ENCODE measurements at regions not wholly inside any gene's neighbourhood (a gene's known extent, or its start where the extent isn't known, plus 50 kb on each side); places are given as distances from the start of the nearest gene placed in this dataset.
A peak's percentile ranks its signal among the peaks of the same experiment; 100 is the strongest.
"Not testable (repeated sequence)": the region's sequence is repeated elsewhere in the genome, so short reads cannot be mapped to it uniquely, and the experiment has no call there.

- DNase-seq (ENCODE audit: low read depth): no peak
Observed at GRCh38 chr10:63783882-63784281, 262.7 kb downstream of the REEP3 start.

- no peak for DNase-seq (ENCODE audit: low read depth)
Observed at GRCh38 chr10:63788152-63788821, 267.1 kb downstream of the REEP3 start.

DNA sequence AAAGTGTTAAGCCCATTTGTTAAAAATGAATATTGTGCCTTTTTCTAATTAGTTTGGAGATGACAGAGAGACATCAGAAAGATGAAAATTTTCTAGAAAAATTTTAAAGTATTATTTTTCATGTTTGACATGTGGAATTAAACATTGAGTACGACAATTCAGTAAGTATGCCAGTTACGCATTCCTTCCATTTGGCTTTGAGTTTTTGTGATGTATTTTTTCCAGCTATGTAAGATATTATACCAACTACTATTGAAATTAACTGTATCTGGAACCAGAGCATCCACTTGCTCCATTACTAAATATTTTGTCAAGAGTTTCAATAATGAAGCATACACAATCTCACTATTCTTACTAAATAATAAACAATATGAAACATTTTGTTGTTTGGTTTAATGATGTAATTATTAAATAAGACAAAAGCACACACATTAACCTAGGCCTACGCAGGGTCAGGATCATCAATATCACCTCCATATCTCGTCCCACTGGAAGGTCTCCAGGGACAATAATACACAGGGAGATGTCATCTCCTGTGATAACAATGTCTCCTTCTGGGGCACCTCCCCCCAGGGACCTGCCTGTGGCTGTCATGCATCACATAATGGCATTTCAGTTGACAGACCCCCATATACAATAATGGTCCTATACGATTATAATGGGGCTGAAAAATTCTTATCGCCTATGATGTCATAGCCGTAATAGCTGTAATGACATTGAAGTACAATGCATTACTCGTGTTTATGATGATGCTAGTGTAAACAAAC lies 274.1 kb downstream of the REEP3 start:
- no peak for DNase-seq (ENCODE audit: low read depth)

DNA sequence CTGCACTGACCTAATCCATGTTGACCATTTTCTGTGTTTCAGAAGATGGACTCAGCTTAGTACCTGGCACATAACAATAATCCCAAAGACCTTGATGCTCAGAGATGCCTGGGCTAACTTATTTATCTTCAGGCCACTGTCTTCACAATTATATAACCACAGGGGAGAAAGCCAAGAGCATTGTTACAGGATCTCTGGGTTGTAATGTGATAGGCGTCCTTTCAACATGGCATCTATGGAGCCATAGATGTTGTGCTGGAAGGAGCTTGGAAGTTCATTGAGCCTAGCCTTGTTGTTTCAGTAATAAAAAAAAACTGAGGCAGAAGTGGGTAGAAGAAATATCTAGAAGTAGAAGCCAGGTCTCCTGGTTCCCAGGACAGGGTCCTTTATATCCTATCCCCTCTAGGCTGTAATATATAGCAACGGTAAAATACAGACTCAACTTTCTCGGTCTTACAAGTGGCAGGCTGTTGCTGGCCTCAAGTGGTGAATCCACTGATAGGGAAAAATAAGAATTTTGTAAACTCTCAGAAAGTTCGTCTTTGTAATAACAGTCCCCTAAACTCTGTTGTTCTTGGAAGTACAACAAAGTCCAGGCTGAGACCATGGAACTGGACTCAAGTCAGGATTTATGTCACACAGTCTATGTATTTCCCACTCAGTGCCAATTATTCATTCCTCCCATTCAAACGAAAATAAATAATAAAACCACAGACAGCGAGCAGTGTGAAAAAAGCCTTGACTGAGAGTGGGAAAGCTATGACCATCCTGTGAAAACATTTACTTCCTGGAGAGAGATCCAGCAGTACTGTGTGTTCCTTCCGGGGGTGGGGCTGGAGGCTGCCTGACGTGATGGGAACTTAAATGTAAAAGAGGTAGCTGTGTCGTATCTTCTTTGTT lies 277.6 kb downstream of the REEP3 start:
- DNase-seq (ENCODE audit: low read depth): peak; percentile 38

DNA sequence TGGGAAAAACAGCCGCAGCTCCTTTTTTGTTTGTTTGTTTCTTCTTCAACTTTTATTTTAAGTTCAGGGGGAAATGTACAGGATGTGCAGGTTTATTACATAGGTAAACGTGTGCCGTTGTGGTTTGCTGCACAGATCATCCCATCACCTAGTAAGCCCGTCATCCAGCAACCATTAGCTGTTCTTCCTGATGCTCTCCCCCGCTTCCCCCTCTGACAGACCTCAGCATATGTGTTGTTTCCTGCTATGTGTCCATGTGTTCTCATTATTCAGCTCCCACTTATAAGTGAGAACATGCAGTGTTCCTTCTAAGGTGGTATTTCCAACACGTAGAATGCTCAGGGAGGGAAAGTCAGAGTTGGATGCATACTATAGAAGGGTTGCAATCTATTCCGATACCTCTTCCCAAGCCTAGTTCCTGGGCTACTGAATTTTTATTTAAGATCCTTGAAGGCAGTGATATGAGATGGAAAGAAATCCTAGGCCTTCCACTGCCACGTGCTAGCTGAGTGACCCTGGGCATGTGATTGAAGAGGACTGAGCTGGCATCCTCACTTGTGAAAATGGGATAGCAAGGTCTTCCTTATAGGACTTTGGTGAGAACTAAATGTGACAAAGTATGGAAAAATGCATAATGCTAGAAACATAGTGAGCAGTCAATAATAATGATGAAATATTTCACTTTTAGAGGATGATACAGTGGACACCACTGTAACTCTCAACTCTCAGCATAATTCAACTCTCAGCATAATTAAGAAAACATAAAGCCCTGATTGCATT lies 278.5 kb downstream of the REEP3 start:
- DNase-seq (ENCODE audit: low read depth): no peak

- no peak for DNase-seq (ENCODE audit: low read depth)
Observed at GRCh38 chr10:63801166-63801565, 280.0 kb downstream of the REEP3 start.

DNA sequence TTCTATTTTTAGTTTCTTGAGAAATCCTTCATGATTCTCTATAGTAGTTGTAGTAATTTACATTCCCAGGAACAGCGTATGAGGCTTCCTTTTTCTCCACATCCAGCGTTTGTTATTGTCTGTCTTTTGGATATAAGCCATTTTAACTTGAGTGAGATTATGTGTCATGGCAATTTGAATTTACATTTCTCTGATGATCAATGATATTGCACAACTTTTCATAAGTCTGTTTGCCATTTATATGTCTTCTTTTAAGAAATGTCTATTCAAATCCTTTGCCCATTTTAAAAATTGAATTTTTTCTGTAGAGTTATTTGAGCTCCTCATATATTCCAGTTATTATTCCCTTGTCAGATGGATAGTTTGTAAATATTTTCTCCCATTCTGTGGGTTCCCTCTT lies 285.1 kb downstream of the REEP3 start:
- no peak for DNase-seq (ENCODE audit: low read depth)

GRCh38 chr10:63812501-63812900 lies 291.3 kb downstream of the REEP3 start:
- no peak for DNase-seq (ENCODE audit: low read depth)

GRCh38 chr10:63819753-63820329 lies 298.6 kb downstream of the REEP3 start:
- DNase-seq (ENCODE audit: low read depth): no peak

- no peak for DNase-seq (ENCODE audit: low read depth)
Observed at GRCh38 chr10:63822496-63822895, 301.3 kb downstream of the REEP3 start.

GRCh38 chr10:63825111-63825510 lies 303.9 kb downstream of the REEP3 start:
- no peak for DNase-seq (ENCODE audit: low read depth)

- DNase-seq (ENCODE audit: low read depth): no peak
Observed at GRCh38 chr10:63825766-63826165, 304.6 kb downstream of the REEP3 start.

DNA sequence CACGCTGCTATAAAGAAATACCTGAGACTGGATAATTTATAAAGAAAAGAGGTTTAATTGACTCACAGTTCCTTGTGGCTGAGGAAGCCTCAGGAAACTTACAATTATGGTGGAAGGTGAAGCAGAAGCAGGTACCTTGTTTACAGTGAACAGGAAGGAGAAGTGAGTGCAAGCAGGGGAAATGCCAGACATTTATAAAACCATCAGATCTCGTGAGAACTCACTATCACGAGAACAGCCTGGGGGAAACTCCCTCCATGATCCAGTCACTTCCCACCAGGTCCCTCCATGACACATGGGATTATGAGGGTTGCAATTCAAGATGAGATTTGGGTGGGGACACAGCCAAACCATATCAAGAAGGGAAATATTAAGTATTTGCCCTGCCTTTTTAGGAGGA lies 305.8 kb downstream of the REEP3 start:
- DNase-seq (ENCODE audit: low read depth): not testable (repeated sequence)

DNA sequence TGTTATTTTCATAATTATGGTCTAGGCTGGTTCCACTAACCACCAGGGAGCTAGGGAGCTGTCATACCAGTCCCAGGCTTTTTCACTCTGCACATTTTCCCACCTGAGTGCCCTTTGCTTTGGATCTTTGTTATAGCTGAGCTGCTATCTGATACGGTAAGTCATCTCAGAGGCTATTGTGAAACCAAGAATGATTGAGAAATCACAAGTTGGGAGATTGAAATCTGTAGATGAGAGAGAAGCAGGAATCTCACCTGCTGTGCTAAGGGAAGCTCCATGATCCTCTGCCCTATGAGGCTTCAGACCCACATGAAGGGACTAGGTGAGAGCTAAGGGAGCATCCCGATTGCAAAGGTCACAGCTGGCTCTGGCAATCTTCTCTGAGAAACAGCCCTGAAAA lies 307.8 kb downstream of the REEP3 start:
- no peak for DNase-seq (ENCODE audit: low read depth)

GRCh38 chr10:63829573-63830149 lies 308.5 kb downstream of the REEP3 start:
- no peak for DNase-seq (ENCODE audit: low read depth)

DNA sequence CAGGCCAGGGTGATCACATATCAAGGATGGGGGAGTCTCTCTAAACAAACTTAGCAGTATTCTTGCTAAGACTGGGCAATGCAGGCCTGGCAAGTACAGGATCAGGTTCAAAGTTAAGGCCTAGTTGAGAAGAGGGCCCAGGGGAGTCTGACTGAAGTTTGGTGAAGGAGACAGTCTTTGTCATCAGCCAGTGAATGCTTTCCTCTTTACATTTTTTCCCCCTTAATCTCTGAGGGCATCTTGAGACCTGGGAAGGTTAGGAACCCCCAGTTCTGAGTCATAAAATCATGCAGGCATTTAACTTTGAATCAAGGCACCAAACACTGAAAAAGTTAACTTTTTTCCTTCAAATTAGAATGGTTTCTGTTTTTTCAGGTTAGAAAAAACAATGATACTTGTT lies 311.5 kb downstream of the REEP3 start:
- DNase-seq (ENCODE audit: low read depth): no peak

DNA sequence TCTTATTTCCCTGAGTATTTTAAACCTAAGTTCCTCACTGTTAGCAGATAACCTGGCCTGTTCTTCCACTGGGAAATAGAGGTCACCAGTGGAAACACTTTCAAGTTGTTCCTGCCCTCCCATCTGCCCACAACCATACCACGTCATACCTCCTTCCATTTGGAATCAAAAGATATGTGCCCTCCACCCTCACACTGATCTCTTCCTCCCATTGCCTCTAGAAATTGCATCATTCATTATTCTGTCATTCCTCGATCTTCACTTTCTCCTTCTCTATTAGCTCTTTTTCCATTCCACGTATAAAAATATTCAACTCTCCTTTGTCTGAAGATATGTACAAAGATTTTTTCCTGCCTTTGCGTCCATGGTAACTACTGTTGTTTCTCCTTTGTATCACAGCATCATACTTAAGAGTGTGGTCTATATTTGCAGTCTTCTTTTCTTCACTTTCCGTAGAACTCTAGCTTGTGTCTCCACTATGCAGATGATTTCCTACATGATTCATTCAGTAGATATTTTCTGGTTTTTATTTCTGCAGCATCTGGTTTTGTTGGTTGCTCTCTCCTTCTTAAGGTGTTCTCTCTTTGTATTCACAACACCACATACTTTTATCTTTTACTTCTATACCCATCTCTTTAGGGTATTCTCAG lies 312.3 kb downstream of the REEP3 start:
- no peak for DNase-seq (ENCODE audit: low read depth)

GRCh38 chr10:63836666-63837442 lies 315.7 kb downstream of the REEP3 start:
- no peak for DNase-seq (ENCODE audit: low read depth)

GRCh38 chr10:63841761-63842160 lies 320.6 kb downstream of the REEP3 start:
- DNase-seq (ENCODE audit: low read depth): no peak

GRCh38 chr10:63843107-63843506 lies 321.9 kb downstream of the REEP3 start:
- DNase-seq (ENCODE audit: low read depth): no peak

Measured in HS-5 (cell line).